HFFc6 (cell line): ENCODE measurements at regions not wholly inside any gene's neighbourhood (a gene's known extent, or its start where the extent isn't known, plus 50 kb on each side); places are given as distances from the start of the nearest gene placed in this dataset.
"Not testable (repeated sequence)": the region's sequence is repeated elsewhere in the genome, so short reads cannot be mapped to it uniquely, and the experiment has no call there.

Experiments used
- DNase-seq: peaks from one replicate; pipeline ENCODE4 v3.0.0-alpha.2; 2018
- H3K27ac Mint-ChIP-seq: 2 replicates; pipeline ENCODE4 v1.8.0; 2020; ENCODE audit warnings: mild to moderate bottlenecking, mixed read lengths
- H3K27me3 Mint-ChIP-seq: 2 replicates; pipeline ENCODE4 v1.8.0; 2021; ENCODE audit warnings: mild to moderate bottlenecking, moderate library complexity, mixed read lengths; ENCODE audit not compliant: insufficient read depth
- H3K36me3 Mint-ChIP-seq: 2 replicates; pipeline ENCODE4 v1.8.0; 2021; ENCODE audit warnings: low read depth, mixed read lengths
- H3K4me1 Mint-ChIP-seq: 2 replicates; pipeline ENCODE4 v1.8.0; 2020; ENCODE audit warnings: low read depth, mixed read lengths
- H3K4me3 Mint-ChIP-seq: 2 replicates; pipeline ENCODE4 v1.8.0; 2020; ENCODE audit warnings: mild to moderate bottlenecking, moderate library complexity, mixed read lengths
- H3K9me3 Mint-ChIP-seq: 2 replicates; pipeline ENCODE4 v1.8.0; 2020; ENCODE audit warnings: mild to moderate bottlenecking, mixed read lengths
- CTCF ChIP-seq: fragments of 200-600 bp; sonication (generic); IDR thresholded peaks from 2 replicates; pipeline ENCODE4 v1.5.0; 2021; ENCODE audit warnings: antibody characterized with exemption, mild to moderate bottlenecking

GRCh38 chr1:148373192-148373925 is 109.7 kb downstream of the PPIAL4G start:
- no peak for TF ChIP-seq CTCF
- H3K4me3 Mint-ChIP-seq: no peak overlapping the region
- H3K4me1 Mint-ChIP-seq: peaks cover 20% of the 10 kb centered on the region
- no peaks in the 10 kb centered on the region for H3K9me3 Mint-ChIP-seq
- H3K27me3 Mint-ChIP-seq: peaks cover 20% of the 10 kb centered on the region
- no peak overlapping the region for H3K27ac Mint-ChIP-seq
- H3K36me3 Mint-ChIP-seq: no peaks in the 10 kb centered on the region
- DNase-seq: no peak

- no peak for TF ChIP-seq CTCF
- peaks cover 20% of the 10 kb centered on the region for H3K27me3 Mint-ChIP-seq
- peak; percentile 25 for DNase-seq
- no peaks in the 10 kb centered on the region for H3K9me3 Mint-ChIP-seq
- H3K36me3 Mint-ChIP-seq: no peaks in the 10 kb centered on the region
- H3K27ac Mint-ChIP-seq: no peak overlapping the region
- no peak overlapping the region for H3K4me3 Mint-ChIP-seq
- H3K4me1 Mint-ChIP-seq: peaks cover 20% of the 10 kb centered on the region
These were observed 110.4 kb downstream of the PPIAL4G start for GRCh38 chr1:148372731-148373130.

GRCh38 chr1:148372051-148372726 is 110.9 kb downstream of the PPIAL4G start:
- H3K9me3 Mint-ChIP-seq, DNase-seq, H3K36me3 Mint-ChIP-seq, H3K27ac Mint-ChIP-seq, H3K4me3 Mint-ChIP-seq: not testable (repeated sequence)
- peaks cover 20% of the 10 kb centered on the region for H3K4me1 Mint-ChIP-seq
- peaks cover 20% of the 10 kb centered on the region for H3K27me3 Mint-ChIP-seq

GRCh38 chr1:148371551-148371994 is 111.5 kb downstream of the PPIAL4G start:
- TF ChIP-seq CTCF: peak; percentile 86

GRCh38 chr1:148370661-148371060 is 112.4 kb downstream of the PPIAL4G start:
- not testable (repeated sequence) for DNase-seq, H3K36me3 Mint-ChIP-seq, H3K27ac Mint-ChIP-seq, H3K9me3 Mint-ChIP-seq, H3K4me3 Mint-ChIP-seq
- Mint-ChIP-seq H3K27me3 (peaks cover 20% of the 10 kb centered on the region), H3K4me1 (peaks cover 20% of the 10 kb centered on the region)

More at GRCh38 chr1:148371551-148371994, 111.5 kb downstream of the PPIAL4G start:
- peaks cover 20% of the 10 kb centered on the region for H3K4me1 Mint-ChIP-seq
- peak; percentile 61 for DNase-seq
- not testable (repeated sequence) for H3K36me3 Mint-ChIP-seq, H3K27ac Mint-ChIP-seq, H3K9me3 Mint-ChIP-seq, H3K4me3 Mint-ChIP-seq
- peaks cover 21% of the 10 kb centered on the region for H3K27me3 Mint-ChIP-seq

- Mint-ChIP-seq H3K27me3 (peaks cover 37% of the 10 kb centered on the region), H3K36me3 (no peaks in the 10 kb centered on the region), H3K4me1 (peaks cover 13% of the 10 kb centered on the region), H3K9me3 (no peaks in the 10 kb centered on the region), H3K27ac (no peak overlapping the region), H3K4me3 (no peak overlapping the region)
- no peak for DNase-seq
- TF ChIP-seq CTCF: no peak
These were observed 115.5 kb downstream of the PPIAL4G start for GRCh38 chr1:148367596-148367995.

GRCh38 chr1:148366136-148366753 is 116.9 kb downstream of the PPIAL4G start:
- peaks cover 40% of the 10 kb centered on the region for H3K27me3 Mint-ChIP-seq
- H3K36me3 Mint-ChIP-seq, H3K4me3 Mint-ChIP-seq, H3K27ac Mint-ChIP-seq, DNase-seq, H3K9me3 Mint-ChIP-seq: not testable (repeated sequence)
- H3K4me1 Mint-ChIP-seq: peaks cover 11% of the 10 kb centered on the region; the same call in 1 of the 2 replicates

GRCh38 chr1:148365151-148365550 is 118.0 kb downstream of the PPIAL4G start:
- not testable (repeated sequence) for H3K4me3 Mint-ChIP-seq, H3K36me3 Mint-ChIP-seq, H3K9me3 Mint-ChIP-seq, DNase-seq, H3K27ac Mint-ChIP-seq
- peaks cover 11% of the 10 kb centered on the region; the same call in 1 of the 2 replicates for H3K4me1 Mint-ChIP-seq
- H3K27me3 Mint-ChIP-seq: peaks cover 35% of the 10 kb centered on the region

GRCh38 chr1:148363979-148364378 is 119.1 kb downstream of the PPIAL4G start:
- H3K27ac Mint-ChIP-seq, DNase-seq, H3K9me3 Mint-ChIP-seq, H3K4me3 Mint-ChIP-seq, H3K36me3 Mint-ChIP-seq: not testable (repeated sequence)
- Mint-ChIP-seq H3K4me1 (peaks cover 11% of the 10 kb centered on the region; the same call in 1 of the 2 replicates), H3K27me3 (peaks cover 31% of the 10 kb centered on the region)
